ENCODE measurements at regions not wholly inside any gene's neighbourhood (a gene's known extent, or its start where the extent isn't known, plus 50 kb on each side); places are given as distances from the start of the nearest gene placed in this dataset.

DNA sequence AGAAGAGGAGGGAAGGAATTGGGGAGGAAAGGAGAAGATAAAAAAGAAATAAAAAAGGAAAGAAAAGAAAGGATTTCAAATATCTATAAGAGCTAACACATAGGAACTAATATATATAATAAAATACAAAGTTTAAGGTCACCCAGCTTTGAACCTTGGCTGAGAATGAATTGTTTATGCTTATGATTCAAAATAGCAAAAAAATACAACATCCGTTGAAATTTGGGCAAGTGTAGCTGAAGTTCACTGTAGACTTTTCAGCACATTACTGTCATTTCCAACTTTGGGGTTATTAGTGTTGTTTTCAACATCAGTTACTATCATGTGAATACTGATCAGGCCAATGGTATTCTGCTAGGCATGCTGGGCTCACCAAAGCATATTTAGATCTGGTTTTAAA, 395.2 kb upstream of the INTU start:
- TF ChIP-seq POLR2A (IDR thresholded peaks at IDR 0.05; ENCODE audit: low read depth, low read length) = no peak
- TF ChIP-seq POLR2AphosphoS5 (IDR thresholded peaks at IDR 0.05; ENCODE audit: low read depth, low read length) = no peak
- no peak for TF ChIP-seq PAX5 (IDR thresholded peaks at IDR 0.05; ENCODE audit: insufficient read depth, low read length, severe bottlenecking)
- no peak for TF ChIP-seq TAF1 (IDR thresholded peaks at IDR 0.05; ENCODE audit: low read depth, low read length)
- TF ChIP-seq POU2F2 (IDR thresholded peaks at IDR 0.05; ENCODE audit: low read depth, low read length) = no peak
- TF ChIP-seq SPI1 (IDR thresholded peaks at IDR 0.05; ENCODE audit: low read depth, low read length) = no peak
